Glutamatergic neuron (in vitro differentiated cells): ENCODE measurements at regions not wholly inside any gene's neighbourhood (a gene's known extent, or its start where the extent isn't known, plus 50 kb on each side); places are given as distances from the start of the nearest gene placed in this dataset.
"Not testable (repeated sequence)": the region's sequence is repeated elsewhere in the genome, so short reads cannot be mapped to it uniquely, and the experiment has no call there.

Experiments
- DNase-seq: peaks from one replicate; pipeline ENCODE4 v3.0.0; 2022
- H3K27ac Mint-ChIP-seq: one replicate; pipeline ENCODE4 v1.8.0; 2020; ENCODE audit warnings: mild to moderate bottlenecking, mixed read lengths, inconsistent platforms; ENCODE audit not compliant: unreplicated experiment
- H3K27me3 Mint-ChIP-seq: one replicate; pipeline ENCODE4 v1.8.0; 2020; ENCODE audit warnings: mild to moderate bottlenecking, moderate library complexity, mixed read lengths, inconsistent platforms; ENCODE audit not compliant: unreplicated experiment
- H3K36me3 Mint-ChIP-seq: one replicate; pipeline ENCODE4 v1.8.0; 2020; ENCODE audit warnings: mild to moderate bottlenecking, mixed read lengths, inconsistent platforms; ENCODE audit not compliant: unreplicated experiment
- H3K4me1 Mint-ChIP-seq: one replicate; pipeline ENCODE4 v1.8.0; 2020; ENCODE audit warnings: mild to moderate bottlenecking, low read depth, mixed read lengths, inconsistent platforms; ENCODE audit not compliant: unreplicated experiment
- H3K4me3 Mint-ChIP-seq: one replicate; pipeline ENCODE4 v1.8.0; 2020; ENCODE audit warnings: mild to moderate bottlenecking, mixed read lengths, inconsistent platforms; ENCODE audit not compliant: unreplicated experiment
- H3K9me3 Mint-ChIP-seq: one replicate; pipeline ENCODE4 v1.8.0; 2020; ENCODE audit warnings: mild to moderate bottlenecking, moderate library complexity, mixed read lengths, inconsistent platforms; ENCODE audit not compliant: unreplicated experiment

- not testable (repeated sequence) for H3K27ac Mint-ChIP-seq, H3K27me3 Mint-ChIP-seq, H3K9me3 Mint-ChIP-seq, DNase-seq, H3K4me1 Mint-ChIP-seq, H3K36me3 Mint-ChIP-seq, H3K4me3 Mint-ChIP-seq
These were observed 54.8 kb upstream of the FAM90A1 start for GRCh38 chr12:8282181-8282580.

GRCh38 chr12:8285681-8286080, 58.3 kb upstream of the FAM90A1 start:
- not testable (repeated sequence) for H3K27me3 Mint-ChIP-seq, H3K4me3 Mint-ChIP-seq, H3K4me1 Mint-ChIP-seq, DNase-seq, H3K36me3 Mint-ChIP-seq, H3K27ac Mint-ChIP-seq, H3K9me3 Mint-ChIP-seq

GRCh38 chr12:8291764-8292163, 64.3 kb upstream of the FAM90A1 start:
- not testable (repeated sequence) for H3K4me1 Mint-ChIP-seq, DNase-seq, H3K27me3 Mint-ChIP-seq, H3K36me3 Mint-ChIP-seq, H3K27ac Mint-ChIP-seq, H3K4me3 Mint-ChIP-seq, H3K9me3 Mint-ChIP-seq

GRCh38 chr12:8294662-8295061, 67.2 kb upstream of the FAM90A1 start:
- H3K9me3 Mint-ChIP-seq, H3K27me3 Mint-ChIP-seq, H3K4me1 Mint-ChIP-seq, H3K4me3 Mint-ChIP-seq, H3K27ac Mint-ChIP-seq, H3K36me3 Mint-ChIP-seq, DNase-seq: not testable (repeated sequence)

GRCh38 chr12:8308611-8309010, 81.2 kb upstream of the FAM90A1 start:
- H3K9me3 Mint-ChIP-seq, H3K4me3 Mint-ChIP-seq, H3K4me1 Mint-ChIP-seq, H3K27ac Mint-ChIP-seq, DNase-seq, H3K27me3 Mint-ChIP-seq, H3K36me3 Mint-ChIP-seq: not testable (repeated sequence)

GRCh38 chr12:8315997-8316396, 88.6 kb upstream of the FAM90A1 start:
- not testable (repeated sequence) for H3K9me3 Mint-ChIP-seq, H3K4me3 Mint-ChIP-seq, H3K36me3 Mint-ChIP-seq, H3K27ac Mint-ChIP-seq, H3K27me3 Mint-ChIP-seq, H3K4me1 Mint-ChIP-seq, DNase-seq

GRCh38 chr12:8317675-8318074, 90.3 kb upstream of the FAM90A1 start:
- H3K4me3 Mint-ChIP-seq, DNase-seq, H3K9me3 Mint-ChIP-seq, H3K4me1 Mint-ChIP-seq, H3K27ac Mint-ChIP-seq, H3K36me3 Mint-ChIP-seq, H3K27me3 Mint-ChIP-seq: not testable (repeated sequence)

- H3K4me1 Mint-ChIP-seq, H3K4me3 Mint-ChIP-seq, DNase-seq, H3K36me3 Mint-ChIP-seq, H3K27ac Mint-ChIP-seq, H3K9me3 Mint-ChIP-seq, H3K27me3 Mint-ChIP-seq: not testable (repeated sequence)
These were observed 92.9 kb upstream of the FAM90A1 start for GRCh38 chr12:8320251-8320730.

GRCh38 chr12:8320791-8321370, 93.5 kb upstream of the FAM90A1 start:
- not testable (repeated sequence) for H3K36me3 Mint-ChIP-seq, H3K9me3 Mint-ChIP-seq, H3K27ac Mint-ChIP-seq, H3K4me1 Mint-ChIP-seq, H3K4me3 Mint-ChIP-seq, H3K27me3 Mint-ChIP-seq, DNase-seq

- H3K27me3 Mint-ChIP-seq, H3K4me3 Mint-ChIP-seq, DNase-seq, H3K4me1 Mint-ChIP-seq, H3K36me3 Mint-ChIP-seq, H3K9me3 Mint-ChIP-seq, H3K27ac Mint-ChIP-seq: not testable (repeated sequence)
These were observed 97.9 kb upstream of the FAM90A1 start for GRCh38 chr12:8325145-8325839.

- not testable (repeated sequence) for H3K27me3 Mint-ChIP-seq, H3K4me1 Mint-ChIP-seq, DNase-seq, H3K9me3 Mint-ChIP-seq, H3K4me3 Mint-ChIP-seq, H3K36me3 Mint-ChIP-seq, H3K27ac Mint-ChIP-seq
These were observed 101.4 kb upstream of the FAM90A1 start for GRCh38 chr12:8328835-8329234.

GRCh38 chr12:8332373-8332772, 105.0 kb upstream of the FAM90A1 start:
- not testable (repeated sequence) for H3K9me3 Mint-ChIP-seq, H3K4me1 Mint-ChIP-seq, H3K27ac Mint-ChIP-seq, H3K27me3 Mint-ChIP-seq, H3K36me3 Mint-ChIP-seq, DNase-seq, H3K4me3 Mint-ChIP-seq

- not testable (repeated sequence) for H3K27ac Mint-ChIP-seq, H3K9me3 Mint-ChIP-seq, H3K27me3 Mint-ChIP-seq, H3K4me1 Mint-ChIP-seq, H3K36me3 Mint-ChIP-seq, DNase-seq, H3K4me3 Mint-ChIP-seq
These were observed 104.7 kb upstream of the CLEC6A start for GRCh38 chr12:8351073-8351472.
